GM21381 (cell line): ENCODE measurements at regions not wholly inside any gene's neighbourhood (a gene's known extent, or its start where the extent isn't known, plus 50 kb on each side); places are given as distances from the start of the nearest gene placed in this dataset.
"Not testable (repeated sequence)": the region's sequence is repeated elsewhere in the genome, so short reads cannot be mapped to it uniquely, and the experiment has no call there.

ENCODE experiments used
- ATAC-seq: cut with Tn5 transposase; IDR thresholded peaks from one replicate; pipeline ENCODE4 v1.9.1; 2021; ENCODE audit warnings: mild to moderate bottlenecking, moderate library complexity; ENCODE audit not compliant: unreplicated experiment

- no peak for ATAC-seq
Measured at GRCh38 chr9:29422438-29422837, 1849.2 kb upstream of the C9orf72 start.

GRCh38 chr9:29432191-29432590 is 1858.9 kb upstream of the C9orf72 start:
- ATAC-seq, result no peak

DNA sequence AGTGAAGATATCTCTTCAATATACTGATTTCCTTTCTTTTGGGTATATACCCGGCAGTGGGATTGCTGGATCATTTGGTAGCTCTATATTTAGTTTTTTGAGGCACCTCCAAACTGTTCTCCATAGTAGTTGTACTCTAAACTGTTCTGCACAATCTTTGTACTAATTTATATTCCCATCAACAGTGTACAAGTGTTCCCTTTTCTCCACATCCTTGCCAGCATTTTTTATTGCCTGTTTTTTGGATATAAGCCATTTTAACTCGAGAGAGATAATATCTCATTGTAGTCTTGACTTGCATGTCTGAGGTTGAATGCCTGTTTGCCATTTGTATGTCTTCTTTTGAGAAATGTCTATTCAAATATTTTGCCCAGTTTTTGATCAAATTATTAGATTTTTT is 1859.4 kb upstream of the C9orf72 start:
- not testable (repeated sequence) for ATAC-seq

DNA sequence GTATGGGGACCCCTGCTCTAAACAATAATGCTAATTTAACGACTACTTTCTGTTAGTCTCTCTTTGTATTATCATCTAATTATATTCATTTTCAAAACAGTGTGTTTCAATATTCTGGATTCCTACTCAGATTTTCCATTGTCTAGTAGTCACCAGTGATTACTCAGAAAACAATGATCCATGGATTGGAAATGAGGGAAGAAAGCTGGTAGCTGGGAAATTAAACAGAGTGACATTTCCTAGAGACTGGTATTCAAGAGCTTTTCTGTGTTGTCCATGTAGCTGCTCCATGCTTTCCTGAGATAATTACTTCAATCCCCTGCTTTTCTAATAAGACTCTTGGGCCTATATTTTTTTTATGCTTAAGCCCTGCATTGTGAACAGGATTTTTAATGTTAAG is 1862.1 kb upstream of the C9orf72 start:
- no peak for ATAC-seq

DNA sequence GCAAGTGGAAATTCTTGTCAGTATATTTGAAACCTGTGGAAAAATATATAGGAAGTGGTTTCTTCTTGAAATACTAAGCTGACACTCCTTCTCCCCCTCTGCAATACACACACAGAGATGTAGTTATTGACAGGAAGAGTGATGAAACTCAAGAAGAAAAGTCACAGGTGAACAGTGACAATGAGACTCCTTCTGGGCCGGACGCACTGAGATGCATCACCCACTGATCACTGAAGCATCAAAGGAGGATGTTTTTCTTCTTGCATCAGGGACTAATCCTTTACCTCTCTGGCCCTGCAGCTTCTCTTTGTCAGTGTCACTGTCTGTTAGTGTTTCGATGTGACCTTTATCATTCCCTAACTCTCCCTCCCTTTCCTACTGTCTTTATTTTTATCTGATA is 1864.2 kb upstream of the C9orf72 start:
- ATAC-seq, result no peak

- no peak for ATAC-seq
Measured at GRCh38 chr9:29439961-29440360, 1866.7 kb upstream of the C9orf72 start.

GRCh38 chr9:29440449-29440848 is 1867.2 kb upstream of the C9orf72 start:
- ATAC-seq, result no peak

DNA sequence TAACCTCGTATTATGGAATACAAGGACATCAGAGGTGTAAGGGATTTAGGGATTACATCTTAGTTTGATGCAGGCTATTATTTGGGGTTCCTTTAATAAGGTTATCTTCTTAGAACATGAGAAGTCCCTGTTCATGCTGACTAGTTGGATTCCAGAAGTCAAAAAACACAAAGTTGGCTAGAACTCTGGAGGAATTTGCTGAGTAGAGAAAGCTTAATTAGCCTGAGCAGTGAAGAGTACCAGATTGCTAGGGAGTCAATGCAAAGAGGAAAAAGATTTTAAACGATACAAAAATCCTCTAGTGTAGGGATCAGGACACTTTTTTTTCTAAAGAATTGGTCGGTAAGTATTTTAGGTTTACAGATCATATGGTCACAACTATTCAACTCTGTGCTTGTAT is 1872.5 kb upstream of the C9orf72 start:
- no peak for ATAC-seq

- no peak for ATAC-seq
Measured at GRCh38 chr9:29449306-29449705, 1876.0 kb upstream of the C9orf72 start.

DNA sequence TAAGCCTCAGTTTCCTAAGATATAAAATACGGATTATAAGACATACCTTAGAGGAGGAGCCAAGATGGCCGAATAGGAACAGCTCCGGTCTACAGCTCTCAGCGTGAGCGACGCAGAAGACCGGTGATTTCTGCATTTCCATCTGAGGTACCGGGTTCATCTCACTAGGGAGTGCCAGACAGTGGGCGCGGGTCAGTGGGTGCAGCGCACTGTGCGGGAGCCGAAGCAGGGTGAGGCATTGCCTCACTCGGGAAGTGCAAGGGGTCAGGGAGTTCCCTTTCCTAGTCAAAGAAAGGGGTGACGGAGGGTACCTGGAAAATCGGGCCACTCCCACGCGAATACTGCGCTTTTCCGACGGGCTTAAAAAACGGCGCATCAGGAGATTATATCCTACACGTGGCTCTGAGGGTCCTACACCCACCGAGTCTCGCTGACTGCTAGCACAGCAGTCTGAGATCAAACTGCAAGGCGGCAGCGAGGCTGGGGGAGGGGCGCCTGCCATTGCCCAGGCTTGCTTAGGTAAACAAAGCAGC is 1877.1 kb upstream of the C9orf72 start:
- not testable (repeated sequence) for ATAC-seq

GRCh38 chr9:29456940-29457339 is 1883.7 kb upstream of the C9orf72 start:
- no peak for ATAC-seq

DNA sequence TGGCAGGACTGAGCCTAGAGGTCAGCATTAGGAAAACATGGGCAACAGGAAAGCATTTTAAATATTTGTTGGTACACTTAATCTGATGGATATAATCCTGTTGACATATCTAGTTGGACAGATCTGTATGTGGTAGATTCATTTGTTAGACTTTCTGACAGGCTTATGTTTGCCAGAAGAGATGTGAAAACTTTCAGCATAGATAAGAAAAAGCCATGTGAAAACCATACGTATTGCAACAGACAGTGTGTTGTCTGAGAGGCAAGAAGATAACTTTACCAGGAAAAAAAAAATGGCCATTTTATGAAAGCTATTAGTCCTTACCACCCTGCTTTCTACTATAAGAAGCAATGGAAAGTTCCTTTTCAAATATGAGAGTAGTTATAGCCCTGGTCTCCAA is 1902.2 kb upstream of the C9orf72 start:
- no peak for ATAC-seq

- no peak for ATAC-seq
Measured at GRCh38 chr9:29511680-29512079, 1938.4 kb upstream of the C9orf72 start.

DNA sequence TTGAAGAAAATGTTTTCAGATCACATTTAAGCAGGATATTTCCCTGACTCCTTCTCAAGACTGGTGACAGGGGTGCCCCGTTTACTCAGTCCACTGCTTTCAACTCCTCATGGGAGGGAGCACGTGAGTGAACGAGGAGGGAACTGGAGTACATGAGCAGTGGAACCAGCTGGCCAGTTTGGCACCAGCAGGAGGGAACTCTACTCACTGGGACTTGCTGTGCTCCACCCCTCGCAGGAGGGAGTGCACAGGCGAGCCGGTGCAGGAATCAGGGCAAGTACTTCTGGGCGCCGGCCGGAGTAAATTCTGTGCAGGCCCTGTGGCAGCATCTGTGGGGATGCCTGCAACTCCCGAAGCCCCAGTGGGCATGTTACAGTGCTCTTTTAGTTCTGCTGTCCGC is 1941.1 kb upstream of the C9orf72 start:
- ATAC-seq, result no peak

DNA sequence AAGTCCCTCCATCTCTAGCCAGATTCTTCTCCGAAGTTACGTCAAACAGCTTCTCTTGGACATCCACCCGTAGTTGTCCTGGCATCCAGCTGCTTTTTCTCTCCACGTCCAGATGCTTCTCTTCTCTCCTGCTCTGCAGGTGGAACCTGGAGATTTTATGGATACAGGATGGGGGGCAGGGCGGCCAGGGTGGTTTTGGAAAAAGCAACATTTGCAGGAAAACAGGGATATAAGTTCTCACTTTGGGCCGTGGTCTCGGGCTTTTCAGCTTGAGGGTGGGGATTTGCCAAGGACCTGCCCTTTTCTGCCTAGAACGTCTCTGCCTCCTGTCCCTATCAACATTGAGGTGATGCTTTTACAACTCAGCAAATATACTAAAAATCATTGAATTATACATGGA is 1941.6 kb upstream of the C9orf72 start:
- no peak for ATAC-seq

GRCh38 chr9:29548436-29548835 is 1975.2 kb upstream of the C9orf72 start:
- no peak for ATAC-seq

GRCh38 chr9:29555502-29555901 is 1982.2 kb upstream of the C9orf72 start:
- ATAC-seq, result no peak

- ATAC-seq, result no peak
Measured at GRCh38 chr9:29556317-29556716, 1983.0 kb upstream of the C9orf72 start.

GRCh38 chr9:29556746-29557145 is 1983.5 kb upstream of the C9orf72 start:
- no peak for ATAC-seq

- no peak for ATAC-seq
Measured at GRCh38 chr9:29564564-29564963, 1991.3 kb upstream of the C9orf72 start.

DNA sequence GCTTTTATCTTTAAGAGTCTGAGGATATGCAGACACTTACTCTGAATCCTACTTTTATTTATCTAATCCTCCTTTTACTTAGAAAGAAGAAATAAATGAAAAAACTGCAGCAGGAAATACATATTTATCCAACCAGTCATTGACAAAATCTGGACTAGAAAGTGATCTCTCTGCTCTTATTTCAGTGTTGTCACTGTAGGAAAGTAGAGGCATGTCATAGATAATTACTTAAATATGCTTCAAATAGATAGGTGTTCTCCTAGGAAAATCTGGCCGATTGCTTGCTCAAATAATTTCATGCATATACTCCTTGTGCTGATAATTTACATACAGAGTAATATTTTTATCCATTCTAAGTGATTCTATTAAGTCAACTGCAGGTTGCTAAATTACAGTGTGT is 2001.9 kb upstream of the C9orf72 start:
- no peak for ATAC-seq

DNA sequence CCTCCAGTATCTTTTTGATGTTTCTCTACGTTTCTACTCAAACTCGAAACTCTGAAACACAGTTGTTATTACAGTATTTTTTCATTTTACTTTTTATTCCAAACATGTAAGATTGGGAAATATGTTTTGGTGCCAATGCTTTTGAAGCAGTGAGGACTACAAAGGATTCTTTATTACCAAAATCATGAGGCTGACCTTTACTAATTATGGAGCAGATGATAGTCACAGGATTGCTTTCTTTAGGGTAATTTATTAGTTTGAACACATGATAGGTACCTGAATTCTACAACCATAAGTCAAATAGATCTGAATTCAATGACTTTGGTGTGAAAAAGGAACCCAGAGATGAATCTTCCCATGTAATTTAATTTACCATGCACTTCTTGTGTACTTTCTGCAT is 2015.1 kb upstream of the C9orf72 start:
- ATAC-seq, result no peak

GRCh38 chr9:29609282-29609681 is 2036.0 kb upstream of the C9orf72 start:
- ATAC-seq, result no peak

- no peak for ATAC-seq
Measured at GRCh38 chr9:29613773-29614172, 2040.5 kb upstream of the C9orf72 start.
